Transverse colon (tissue), 4 donors: ENCODE measurements at regions not wholly inside any gene's neighbourhood (a gene's known extent, or its start where the extent isn't known, plus 50 kb on each side); places are given as distances from the start of the nearest gene placed in this dataset.

Experiments
- CTCF ChIP-seq, 5 experiments: fragments of 200-600 bp in 3 of 5; fragments of 450-650 bp in 2 of 5; sonication (generic) in 3 of 5; IDR thresholded peaks; 1 replicate in 2 of 5; 2 replicates in 3 of 5; pipeline ENCODE4 v1.5.1; 2016 to 2017; ENCODE audit warnings: antibody characterized with exemption in 5 of 5, inconsistent platforms in 3 of 5, mild to moderate bottlenecking in 2 of 5, moderate library complexity in 1 of 5
- EP300 ChIP-seq: sonication (generic); formaldehyde crosslinking; IDR thresholded peaks from one replicate; pipeline ENCODE4 v1.6.1; 2017; ENCODE audit warnings: antibody characterized with exemption, low read depth
- POLR2A ChIP-seq: fragments of 450-650 bp; IDR thresholded peaks from one replicate; pipeline ENCODE4 v1.6.1; 2016; ENCODE audit warnings: antibody characterized with exemption, mild to moderate bottlenecking, moderate library complexity
- POLR2AphosphoS5 ChIP-seq, 3 donors: sonication (generic); formaldehyde crosslinking; IDR thresholded peaks; one replicate each; pipeline ENCODE4 v1.6.1; 2016; ENCODE audit warnings: antibody characterized with exemption in 3 of 3

GRCh38 chr5:57097526-57097925 lies 76.3 kb upstream of the GPBP1 start:
- no peak for TF ChIP-seq CTCF (IDR thresholded peaks at IDR 0.05)
- no peak for TF ChIP-seq POLR2A
- TF ChIP-seq EP300, result no peak
- TF ChIP-seq POLR2AphosphoS5 (IDR thresholded peaks at IDR 0.05), result no peak
